OCI-M1 (cell line): ENCODE measurements at regions not wholly inside any gene's neighbourhood (a gene's known extent, or its start where the extent isn't known, plus 50 kb on each side); places are given as distances from the start of the nearest gene placed in this dataset.

ENCODE experiments used
- DNase-seq: peaks from one replicate; lab custom pipeline; 2025; lab: John Stamatoyannopoulos, UW

DNA sequence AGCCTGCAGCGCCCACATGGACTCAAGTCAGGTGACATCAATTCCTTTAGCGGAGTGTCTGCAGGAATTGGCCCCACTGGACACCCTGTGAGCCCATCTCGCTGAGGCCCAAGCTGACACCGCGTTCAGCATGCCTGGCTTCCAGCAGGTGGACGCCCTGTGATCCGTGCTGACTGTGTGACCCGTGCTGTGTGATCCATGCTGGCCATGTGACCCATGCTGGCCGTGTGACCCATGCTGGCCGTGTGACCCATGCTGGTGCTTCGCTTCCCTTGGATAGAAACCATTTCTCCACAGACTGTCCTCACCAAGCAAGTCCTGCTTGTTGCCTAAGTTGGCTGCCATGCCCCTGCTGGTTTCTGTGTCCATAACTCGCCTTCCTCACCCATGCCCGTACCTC, 392.1 kb downstream of the BRD1 start:
- no peak for DNase-seq

DNA sequence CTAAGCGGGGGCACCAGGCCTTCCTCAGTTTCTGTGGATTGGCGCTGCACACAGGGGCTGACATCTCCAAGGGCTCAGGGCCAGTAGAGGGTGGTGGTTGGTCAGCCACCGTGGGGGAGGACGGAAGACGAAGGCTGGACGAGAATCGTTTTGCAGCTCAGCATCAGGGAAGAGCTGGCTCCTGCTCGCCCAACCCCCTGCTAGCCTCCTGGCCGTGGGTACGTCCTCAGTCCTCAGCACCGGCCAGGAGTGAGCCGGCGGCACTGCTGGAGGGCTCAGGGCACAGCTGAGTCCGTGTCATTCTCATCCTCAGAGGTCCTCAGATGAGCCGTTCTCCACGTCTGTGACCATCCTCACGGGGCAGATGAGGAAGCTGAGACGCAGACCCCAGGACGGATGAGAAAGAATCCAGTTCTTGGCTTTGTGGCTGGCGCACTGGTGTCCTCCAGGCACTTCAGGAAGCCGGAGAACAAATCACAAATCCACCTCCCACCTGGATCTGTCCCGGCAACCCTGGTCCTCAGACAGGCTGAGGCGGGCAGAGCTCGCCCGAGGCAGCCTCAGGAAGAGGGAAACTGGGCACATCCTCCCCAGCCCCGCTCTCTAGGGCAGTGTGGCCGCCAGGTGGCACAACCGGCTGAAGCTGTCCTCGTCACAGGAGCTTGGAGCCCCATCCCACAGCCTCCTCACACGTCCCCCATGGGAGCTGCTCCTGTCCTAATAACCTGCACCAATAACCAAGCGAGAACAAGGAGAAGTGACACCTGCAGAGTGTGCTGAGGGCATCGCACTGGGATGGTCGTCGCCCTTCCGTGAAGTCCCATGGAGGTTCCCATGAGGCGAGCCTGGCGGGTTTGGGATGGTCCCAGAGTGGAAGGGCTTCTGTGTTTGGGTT, 393.7 kb downstream of the BRD1 start:
- DNase-seq: no peak

DNA sequence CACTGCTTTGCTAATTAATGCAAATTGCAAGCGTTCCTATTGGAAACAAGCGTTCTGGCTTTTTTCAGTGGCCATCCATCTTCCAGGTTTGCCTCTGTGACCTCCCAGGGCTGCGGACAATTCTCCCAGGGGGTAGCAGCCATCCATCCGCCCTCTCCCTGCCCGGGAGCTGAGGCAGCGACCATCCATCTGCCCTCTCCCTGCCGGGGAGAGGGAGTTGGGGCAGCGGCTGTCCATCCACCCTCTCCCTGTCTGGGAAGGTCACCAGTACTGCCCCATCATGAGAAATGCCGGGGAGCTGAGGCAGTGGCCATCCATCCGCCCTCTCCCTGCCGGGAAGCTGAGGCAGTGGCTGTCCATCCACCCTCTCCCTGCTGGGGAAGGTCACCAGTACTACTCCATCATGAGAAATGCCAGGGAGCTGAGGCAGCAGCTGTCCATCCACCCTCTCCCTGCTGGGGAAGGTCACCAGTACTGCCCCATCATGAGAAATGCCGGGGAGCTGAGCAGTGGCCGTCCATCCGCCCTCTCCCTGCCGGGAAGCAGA, 394.7 kb downstream of the BRD1 start:
- no peak for DNase-seq

DNA sequence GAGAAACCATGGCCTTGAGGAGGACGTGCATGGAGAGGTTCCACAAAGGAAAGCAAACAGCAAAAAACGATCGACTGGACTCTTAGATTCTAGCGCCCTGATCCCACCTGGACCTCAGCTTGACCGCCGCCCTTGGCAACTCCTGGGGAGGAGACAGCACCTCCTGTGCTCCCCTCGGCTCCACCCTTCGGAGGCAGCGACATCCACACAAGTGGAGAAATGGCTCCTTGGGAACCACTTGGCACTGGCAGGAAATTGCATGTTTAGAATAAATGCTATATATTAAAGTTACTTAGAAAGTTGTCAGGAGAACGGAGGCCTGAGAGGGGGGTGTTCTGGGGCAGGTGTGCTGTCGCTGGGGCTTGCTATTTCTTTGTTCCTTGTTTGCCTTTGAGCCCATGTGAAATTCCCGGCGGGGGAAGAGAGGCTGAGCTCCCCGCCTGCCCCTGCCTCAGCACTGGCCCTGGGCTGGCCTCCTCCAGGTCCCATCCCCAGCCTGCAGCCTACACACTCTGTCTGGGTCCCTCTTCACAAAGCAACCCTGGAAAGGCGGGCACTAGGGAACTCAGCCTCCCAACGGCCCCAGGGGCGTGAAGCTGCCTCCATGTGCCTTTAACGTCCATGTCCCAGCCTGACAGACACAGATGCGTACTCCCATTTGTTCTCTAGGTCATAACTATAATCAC, 395.3 kb downstream of the BRD1 start:
- DNase-seq: no peak

GRCh38 chr22:49431551-49431950, 396.1 kb downstream of the BRD1 start:
- peak; percentile 13 for DNase-seq

GRCh38 chr22:49429066-49429465, 398.6 kb downstream of the BRD1 start:
- no peak for DNase-seq

GRCh38 chr22:49427941-49428340, 399.7 kb downstream of the BRD1 start:
- no peak for DNase-seq

GRCh38 chr22:49427341-49427740, 400.3 kb downstream of the BRD1 start:
- no peak for DNase-seq

DNA sequence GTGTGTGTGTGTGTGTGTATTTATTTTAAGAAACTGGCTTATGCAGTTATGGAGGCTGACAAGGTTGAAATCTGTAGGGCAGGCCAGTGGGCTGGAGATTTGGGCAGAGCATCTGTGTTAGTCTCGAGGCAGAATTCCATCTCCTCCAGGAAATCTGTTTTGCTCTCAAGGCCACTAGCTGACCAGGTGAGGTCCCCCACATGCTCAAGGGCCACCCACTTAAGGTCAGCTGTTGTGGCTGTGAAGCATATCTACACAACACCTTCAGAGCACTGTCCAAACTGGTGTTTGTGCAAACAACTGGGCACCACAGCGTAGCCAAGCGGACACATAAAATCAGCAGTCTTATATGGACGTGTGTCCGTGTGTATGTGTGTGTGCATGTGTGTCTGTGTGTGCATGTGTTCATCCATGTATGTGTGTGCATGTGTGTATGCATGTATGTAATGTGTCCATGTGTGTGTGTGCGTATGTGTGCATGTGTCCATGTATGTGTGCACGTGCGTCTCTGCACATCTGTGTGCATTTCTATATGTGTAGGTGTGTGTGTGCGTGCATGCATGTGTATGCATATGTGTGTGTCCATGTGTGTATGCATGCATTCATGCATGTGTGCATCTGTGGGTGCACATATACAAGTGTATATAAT, 400.9 kb downstream of the BRD1 start:
- DNase-seq: no peak

DNA sequence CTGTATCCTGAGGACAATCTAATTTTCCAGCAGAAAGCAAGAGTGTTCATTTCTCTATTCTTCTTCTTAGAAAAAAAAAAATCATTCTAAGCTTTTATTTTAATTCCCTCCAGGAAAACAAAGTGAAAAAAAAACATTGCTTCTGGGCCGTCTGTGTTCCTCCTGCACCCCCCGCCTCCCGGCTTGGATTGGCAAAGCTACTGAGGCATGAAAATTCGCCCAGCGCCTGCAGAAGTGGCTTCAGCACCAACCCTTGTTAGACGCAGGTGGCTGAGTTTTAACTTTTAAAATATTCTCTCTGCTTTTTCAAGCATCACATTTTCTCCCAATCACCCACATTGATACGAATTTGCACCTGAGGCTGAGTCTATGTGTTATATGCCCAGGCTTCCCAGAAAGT, 401.6 kb downstream of the BRD1 start:
- no peak for DNase-seq

GRCh38 chr22:49425356-49425755, 402.3 kb downstream of the BRD1 start:
- no peak for DNase-seq

- DNase-seq: no peak
These were observed 402.8 kb downstream of the BRD1 start for GRCh38 chr22:49424893-49425270.

GRCh38 chr22:49423125-49423650, 404.5 kb downstream of the BRD1 start:
- no peak for DNase-seq

GRCh38 chr22:49422701-49423100, 405.0 kb downstream of the BRD1 start:
- no peak for DNase-seq

DNA sequence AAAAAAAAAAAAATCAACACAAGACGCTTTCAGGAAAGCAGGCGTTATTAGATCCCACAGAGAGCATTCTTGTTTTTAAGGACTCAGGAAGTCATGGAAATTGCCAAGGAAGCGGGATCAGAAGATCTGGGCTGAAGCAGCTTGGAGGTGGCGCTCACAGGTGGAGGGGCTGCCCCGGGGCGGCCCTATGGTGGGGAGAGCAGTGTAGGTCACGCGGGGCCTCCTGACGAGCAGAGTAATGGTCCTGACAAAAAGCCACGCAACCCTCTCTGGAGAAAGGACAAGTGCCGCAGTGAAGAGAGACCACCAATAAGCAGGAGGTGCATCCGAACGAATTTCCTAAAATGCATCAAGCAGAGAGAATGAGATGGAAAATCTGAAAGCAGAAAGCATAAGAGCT, 407.0 kb downstream of the BRD1 start:
- DNase-seq: no peak

DNA sequence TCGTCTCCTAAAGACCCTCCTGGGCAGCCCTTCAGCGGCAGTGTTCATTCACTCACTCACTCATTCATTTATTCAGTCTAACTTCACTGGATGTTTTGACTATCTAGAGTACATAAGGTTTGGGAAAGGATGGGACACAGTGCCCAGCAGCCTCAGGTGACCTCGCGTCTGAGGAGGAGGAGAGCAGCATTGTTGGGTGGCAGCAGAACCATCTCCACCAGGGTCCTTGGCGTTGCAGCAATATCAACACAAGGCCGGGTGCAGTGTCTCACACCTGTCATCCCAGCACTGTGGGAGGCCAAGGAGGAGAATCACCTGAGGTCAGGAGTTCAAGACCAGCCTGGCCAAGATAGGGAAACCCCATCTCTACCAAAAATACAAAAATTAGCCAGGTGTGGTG, 408.0 kb downstream of the BRD1 start:
- DNase-seq: no peak

- no peak for DNase-seq
These were observed 408.7 kb downstream of the BRD1 start for GRCh38 chr22:49418943-49419342.

GRCh38 chr22:49418341-49418894, 409.3 kb downstream of the BRD1 start:
- DNase-seq: no peak

DNA sequence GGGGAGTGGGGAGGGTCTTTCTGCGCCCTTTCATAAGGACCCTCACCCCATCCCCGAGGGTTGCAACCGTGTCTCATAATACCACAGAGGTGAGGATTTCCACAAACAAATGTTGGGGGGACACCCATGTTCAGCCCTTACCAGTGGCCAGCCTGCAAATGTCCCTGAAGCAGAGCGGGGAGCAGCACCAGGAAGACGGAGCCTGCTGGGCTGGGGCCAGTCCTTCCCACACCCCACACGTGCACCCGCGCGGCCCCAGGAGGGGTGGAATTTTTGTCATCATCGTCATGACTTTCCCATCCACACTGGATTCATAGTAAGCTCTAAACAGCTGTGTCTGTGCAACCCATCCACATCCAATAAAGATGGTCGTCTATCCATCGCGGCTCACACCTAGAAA, 409.8 kb downstream of the BRD1 start:
- DNase-seq: no peak

GRCh38 chr22:49417326-49417725, 410.3 kb downstream of the BRD1 start:
- no peak for DNase-seq

DNA sequence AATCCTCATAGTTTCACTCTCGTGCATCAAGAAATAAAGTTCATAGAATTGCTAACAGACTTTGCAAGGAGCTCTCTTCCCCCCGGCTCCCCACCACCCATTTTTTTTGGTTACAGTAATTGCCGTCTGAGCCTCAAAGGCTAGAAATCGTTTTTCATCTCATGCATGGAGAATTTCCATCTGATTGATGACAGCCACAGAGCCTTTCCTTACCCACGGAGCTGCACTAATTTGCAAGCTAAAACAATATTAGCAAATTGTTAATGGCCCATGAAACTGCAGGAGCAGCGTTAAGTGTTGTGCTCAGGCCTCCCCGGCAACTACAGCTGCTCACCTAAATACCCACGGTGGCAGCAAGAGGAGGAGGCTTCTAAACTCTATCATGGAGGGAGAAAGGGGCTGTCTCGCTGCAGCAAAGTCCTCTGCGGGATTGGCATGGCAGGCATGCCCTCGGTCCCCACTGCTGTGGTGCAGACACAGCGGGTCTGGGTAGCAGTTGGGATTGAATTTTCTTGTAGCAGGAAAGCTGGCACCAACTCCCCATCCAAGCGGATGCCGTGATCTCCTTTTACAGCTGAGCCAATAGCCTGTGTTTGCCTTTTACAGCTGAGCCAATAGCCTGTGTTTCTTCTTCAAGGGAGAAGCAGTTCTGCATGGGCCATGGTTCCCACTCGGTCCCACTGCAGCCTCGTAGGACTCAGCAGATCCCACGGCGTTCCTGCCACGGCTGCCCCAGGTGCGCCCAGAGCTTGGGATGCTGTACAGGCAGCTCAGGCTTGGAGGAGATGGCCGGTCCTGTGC, 412.3 kb downstream of the BRD1 start:
- no peak for DNase-seq
